ENCODE measurements at regions not wholly inside any gene's neighbourhood (a gene's known extent, or its start where the extent isn't known, plus 50 kb on each side); places are given as distances from the start of the nearest gene placed in this dataset.
"Not testable (repeated sequence)": the region's sequence is repeated elsewhere in the genome, so short reads cannot be mapped to it uniquely, and the experiment has no call there.

- DNase-seq, result no peak
Observed at GRCh38 chr11:70551351-70552166, 153.2 kb downstream of the CTTN start.

GRCh38 chr11:70552167-70553150 lies 154.1 kb downstream of the CTTN start:
- no peak for DNase-seq

- no peak for DNase-seq
Observed at GRCh38 chr11:70555078-70555477, 156.7 kb downstream of the CTTN start.

GRCh38 chr11:70556884-70557741 lies 158.8 kb downstream of the CTTN start:
- no peak for DNase-seq

- DNase-seq, result no peak
Observed at GRCh38 chr11:70557742-70558485, 159.6 kb downstream of the CTTN start.

GRCh38 chr11:70558681-70559080 lies 160.4 kb downstream of the CTTN start:
- DNase-seq, result no peak

- no peak for DNase-seq
Observed at GRCh38 chr11:70559516-70559915, 161.2 kb downstream of the CTTN start.

GRCh38 chr11:70560621-70561020 lies 162.3 kb downstream of the CTTN start:
- not testable (repeated sequence) for DNase-seq

- no peak for DNase-seq
Observed at GRCh38 chr11:70566768-70567530, 168.6 kb downstream of the CTTN start.

GRCh38 chr11:70567680-70568034 lies 169.3 kb downstream of the CTTN start:
- DNase-seq, result no peak

- DNase-seq, result no peak
Observed at GRCh38 chr11:70568035-70568813, 169.9 kb downstream of the CTTN start.

- DNase-seq, result no peak
Observed at GRCh38 chr11:70568814-70569617, 170.7 kb downstream of the CTTN start.

- DNase-seq, result no peak
Observed at GRCh38 chr11:70569618-70569890, 171.2 kb downstream of the CTTN start.

GRCh38 chr11:70569996-70570692 lies 171.8 kb downstream of the CTTN start:
- DNase-seq, result no peak

- no peak for DNase-seq
Observed at GRCh38 chr11:70570693-70571395, 172.5 kb downstream of the CTTN start.

GRCh38 chr11:70572974-70573260 lies 174.6 kb downstream of the CTTN start:
- DNase-seq, result no peak

- DNase-seq, result no peak
Observed at GRCh38 chr11:70573701-70574151, 175.4 kb downstream of the CTTN start.

GRCh38 chr11:70574725-70575347 lies 176.5 kb downstream of the CTTN start:
- no peak for DNase-seq

Data from activated CD4-positive, alpha-beta T cell treated with anti-CD3 and anti-CD28 coated beads for 48 hours (primary cell).